Liver (tissue), 3 donors: ENCODE measurements at regions not wholly inside any gene's neighbourhood (a gene's known extent, or its start where the extent isn't known, plus 50 kb on each side); places are given as distances from the start of the nearest gene placed in this dataset.

Source experiments
- SP1 ChIP-seq: IDR thresholded peaks from 2 replicates; pipeline ENCODE4 v1.6.1; 2018; ENCODE audit warnings: antibody characterized with exemption, mild to moderate bottlenecking
- TAF1 ChIP-seq: conservative IDR thresholded peaks from 2 replicates; pipeline ENCODE4 v1.6.1; 2016; ENCODE audit warnings: antibody characterized with exemption, mild to moderate bottlenecking
- TF ChIP-seq, protein P1 (sequence below): fragments of 150-350 bp; IDR thresholded peaks from 2 replicates; pipeline ENCODE4 v1.5.1; 2017; ENCODE audit warnings: improper control_type of control experiment, low read depth, low read length; ENCODE audit not compliant: missing input control
- TF ChIP-seq, protein P2 (sequence below): IDR thresholded peaks from 2 replicates; pipeline ENCODE4 v1.6.1; 2016; ENCODE audit warnings: antibody characterized with exemption
- donor health status: healthy.
- donor health status: healthy.

DNA sequence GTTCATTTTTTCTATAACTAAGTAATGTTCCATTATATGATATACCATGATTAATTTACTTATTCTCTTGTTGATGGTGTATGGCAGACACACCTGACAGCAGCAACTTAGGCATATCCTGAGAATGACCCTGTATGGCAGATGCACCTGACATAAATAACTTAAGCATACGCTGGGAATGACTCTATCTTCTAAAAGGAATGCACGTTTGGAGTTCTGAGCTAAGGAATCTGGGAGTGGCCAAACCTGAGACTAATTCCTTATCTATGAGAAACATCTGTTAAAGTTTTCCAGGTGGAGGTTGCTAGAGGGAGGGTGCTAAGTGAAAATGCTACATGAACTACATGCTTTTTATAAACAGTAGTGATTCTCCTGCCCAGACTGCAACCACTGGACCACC lies 96.7 kb upstream of the RGS18 start:
- no peak for TF ChIP-seq TAF1
- TF ChIP-seq, protein P1, sequence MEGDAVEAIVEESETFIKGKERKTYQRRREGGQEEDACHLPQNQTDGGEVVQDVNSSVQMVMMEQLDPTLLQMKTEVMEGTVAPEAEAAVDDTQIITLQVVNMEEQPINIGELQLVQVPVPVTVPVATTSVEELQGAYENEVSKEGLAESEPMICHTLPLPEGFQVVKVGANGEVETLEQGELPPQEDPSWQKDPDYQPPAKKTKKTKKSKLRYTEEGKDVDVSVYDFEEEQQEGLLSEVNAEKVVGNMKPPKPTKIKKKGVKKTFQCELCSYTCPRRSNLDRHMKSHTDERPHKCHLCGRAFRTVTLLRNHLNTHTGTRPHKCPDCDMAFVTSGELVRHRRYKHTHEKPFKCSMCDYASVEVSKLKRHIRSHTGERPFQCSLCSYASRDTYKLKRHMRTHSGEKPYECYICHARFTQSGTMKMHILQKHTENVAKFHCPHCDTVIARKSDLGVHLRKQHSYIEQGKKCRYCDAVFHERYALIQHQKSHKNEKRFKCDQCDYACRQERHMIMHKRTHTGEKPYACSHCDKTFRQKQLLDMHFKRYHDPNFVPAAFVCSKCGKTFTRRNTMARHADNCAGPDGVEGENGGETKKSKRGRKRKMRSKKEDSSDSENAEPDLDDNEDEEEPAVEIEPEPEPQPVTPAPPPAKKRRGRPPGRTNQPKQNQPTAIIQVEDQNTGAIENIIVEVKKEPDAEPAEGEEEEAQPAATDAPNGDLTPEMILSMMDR: no peak
- no peak for TF ChIP-seq SP1
- TF ChIP-seq, protein P2, sequence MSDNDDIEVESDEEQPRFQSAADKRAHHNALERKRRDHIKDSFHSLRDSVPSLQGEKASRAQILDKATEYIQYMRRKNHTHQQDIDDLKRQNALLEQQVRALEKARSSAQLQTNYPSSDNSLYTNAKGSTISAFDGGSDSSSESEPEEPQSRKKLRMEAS: no peak
